GM12878 (cell line): ENCODE measurements at regions not wholly inside any gene's neighbourhood (a gene's known extent, or its start where the extent isn't known, plus 50 kb on each side); places are given as distances from the start of the nearest gene placed in this dataset.

Experiments used
- ATAC-seq: fragments of 200-7000 bp; cut with Tn5 transposase; 3 replicates; pipeline ENCODE4 v1.9.1; 2020; ENCODE audit warnings: mild to moderate bottlenecking, moderate library complexity
- BruUV-seq: library from RNA; stranded (reverse); fragments of 400-500 nt; replicated peaks from 2 replicates; lab custom pipeline; 2021; lab: Mats Ljungman, UMichigan
- CTCF ChIA-PET: fragments of 300-600 bp; sonication (Branson Sonifier 250); formaldehyde crosslinking; extraction: SDS; loops from one replicate; lab custom pipeline; 2021; ENCODE audit warnings: inconsistent platforms; lab: Yijun Ruan, JAX
- POLR2A ChIA-PET: fragments of 350-600 bp; formaldehyde crosslinking; extraction: SDS; loops from one replicate; lab custom pipeline; 2021; ENCODE audit warnings: inconsistent platforms; lab: Charles Lee
- RAD21 ChIA-PET: fragments of 300-600 bp; sonication (Branson Sonifier 250); formaldehyde crosslinking; loops from one replicate; lab custom pipeline; 2023; ENCODE audit warnings: antibody characterized with exemption; ENCODE audit not compliant: unreplicated experiment; lab: Charles Lee
- SMC1A ChIA-PET: fragments of 300-600 bp; sonication (Branson Sonifier 250); formaldehyde crosslinking; loops from one replicate; lab custom pipeline; 2023; ENCODE audit not compliant: unreplicated experiment, uncharacterized antibody; lab: Charles Lee
- DNase-seq: peaks from one replicate; pipeline ENCODE4 v3.0.0-alpha.2; 2011; ENCODE audit warnings: low read depth, low spot score
- FAIRE-seq: peaks from 3 replicates; lab custom pipeline; 2011; peaks lifted over from hg19 to GRCh38; lab: Jason Lieb, UNC
- H2AFZ ChIP-seq: 2 replicates; pipeline ENCODE4 v1.6.0; 2011; ENCODE audit warnings: low read depth, low read length, control low read depth; ENCODE audit not compliant: control insufficient read depth
- H3K27ac ChIP-seq: 2 replicates; pipeline ENCODE4 v1.5.1; 2011; ENCODE audit warnings: control low read depth; ENCODE audit not compliant: control insufficient read depth, insufficient read depth
- H3K27me3 ChIP-seq, 2 experiments: replicated peaks in 1 of 2; 2 replicates each; pipeline versions ENCODE4 v1.6.0 to v1.6.1; 2011; ENCODE audit warnings: low read length in 1 of 2; ENCODE audit not compliant: control insufficient read depth in 2 of 2, insufficient read depth in 2 of 2
- H3K36me3 ChIP-seq, 2 experiments: 2 replicates each; pipeline ENCODE4 v1.5.1; 2011; ENCODE audit warnings: low read length in 1 of 2; ENCODE audit not compliant: control insufficient read depth in 2 of 2, insufficient read depth in 2 of 2
- H3K4me1 ChIP-seq: 2 replicates; pipeline ENCODE4 v1.6.1; 2011; ENCODE audit warnings: mild to moderate bottlenecking, low read length, moderate library complexity, mixed read lengths; ENCODE audit not compliant: control insufficient read depth, insufficient read depth
- H3K4me2 ChIP-seq: 2 replicates; pipeline ENCODE4 v1.6.0; 2011; ENCODE audit warnings: control low read depth; ENCODE audit not compliant: control insufficient read depth, insufficient read depth
- H3K4me3 ChIP-seq: fragments of 200-600 bp; sonication (generic); 2 replicates; pipeline ENCODE4 v1.5.1; 2016
- H3K79me2 ChIP-seq: 2 replicates; pipeline ENCODE4 v1.6.0; 2011; ENCODE audit warnings: low read length; ENCODE audit not compliant: control insufficient read depth, insufficient read depth
- H3K9ac ChIP-seq: 2 replicates; pipeline ENCODE4 v1.8.0; 2011; ENCODE audit warnings: low read length, control low read depth, mixed read lengths; ENCODE audit not compliant: control insufficient read depth, insufficient read depth
- H3K9me3 ChIP-seq: replicated peaks from 3 replicates; pipeline ENCODE4 v1.5.1; 2011; ENCODE audit warnings: mild to moderate bottlenecking, low read length; ENCODE audit not compliant: control insufficient read depth, insufficient read depth
- H4K20me1 ChIP-seq: 2 replicates; pipeline ENCODE4 v1.6.0; 2011; ENCODE audit not compliant: control insufficient read depth, insufficient read depth
- MAX ChIP-seq: IDR thresholded peaks from 2 replicates; pipeline ENCODE4 v1.6.1; 2012; ENCODE audit warnings: low read depth, low read length, improper control_type of control experiment
- NFYA ChIP-seq: IDR thresholded peaks from 2 replicates; pipeline ENCODE4 v1.6.1; 2011; ENCODE audit warnings: low read depth, mild to moderate bottlenecking, low read length, improper control_type of control experiment, borderline replicate concordance
- SMAD1 ChIP-seq: fragments of 450-650 bp; IDR thresholded peaks from 2 replicates; pipeline ENCODE4 v1.6.1; 2018; ENCODE audit warnings: mild to moderate bottlenecking, low read depth; ENCODE audit not compliant: partially characterized antibody
- STAT1 ChIP-seq: fragments of 450-650 bp; conservative IDR thresholded peaks from 2 replicates; pipeline ENCODE4 v1.6.1; 2014; ENCODE audit warnings: antibody characterized with exemption, mild to moderate bottlenecking
- TAF1 ChIP-seq: IDR thresholded peaks from 2 replicates; pipeline ENCODE4 v1.6.1; 2011; ENCODE audit warnings: mild to moderate bottlenecking, low read depth, low read length, borderline replicate concordance
- ZBTB4 ChIP-seq: fragments of 450-650 bp; formaldehyde crosslinking; IDR thresholded peaks from 2 replicates; pipeline ENCODE4 v1.4.0; 2022; ENCODE audit warnings: mild to moderate bottlenecking, moderate library complexity
- WGBS: methylation state at CpG from one replicate; pipeline ENCODE4 v1.1.6; 2016; ENCODE audit warnings: low lambda C conversion rate; ENCODE audit not compliant: insufficient replicate concordance, insufficient coverage; ENCODE audit errors: missing lambda C conversion rate; 5-methylcytosine and 5-hydroxymethylcytosine counted together
- in situ Hi-C: fragments of 300-500 bp; cut with MboI; formaldehyde crosslinking; loops from 9 replicates; pipeline ENCODE4 v1.14.3; 2018; ENCODE audit warnings: mixed read lengths
- intact Hi-C: fragments of 100-400 bp; cut with micrococcal nuclease; formaldehyde crosslinking; loops from one replicate; pipeline ENCODE4 v1.14.2; 2022; ENCODE audit not compliant: unreplicated experiment
- TF ChIP-seq, protein P1 (sequence below): fragments of 450-650 bp; IDR thresholded peaks from 2 replicates; pipeline ENCODE4 v1.6.1; 2018; ENCODE audit warnings: mild to moderate bottlenecking, low read depth, moderate library complexity; ENCODE audit not compliant: partially characterized antibody

GRCh38 chr15:69537901-69538300, 85.3 kb downstream of the RPLP1 start (continued):
- no peak for TF ChIP-seq ZBTB4 (CRISPR knock-in tag)
- TF ChIP-seq STAT1 = no peak
- TF ChIP-seq NFYA = no peak
- TF ChIP-seq, protein P1, sequence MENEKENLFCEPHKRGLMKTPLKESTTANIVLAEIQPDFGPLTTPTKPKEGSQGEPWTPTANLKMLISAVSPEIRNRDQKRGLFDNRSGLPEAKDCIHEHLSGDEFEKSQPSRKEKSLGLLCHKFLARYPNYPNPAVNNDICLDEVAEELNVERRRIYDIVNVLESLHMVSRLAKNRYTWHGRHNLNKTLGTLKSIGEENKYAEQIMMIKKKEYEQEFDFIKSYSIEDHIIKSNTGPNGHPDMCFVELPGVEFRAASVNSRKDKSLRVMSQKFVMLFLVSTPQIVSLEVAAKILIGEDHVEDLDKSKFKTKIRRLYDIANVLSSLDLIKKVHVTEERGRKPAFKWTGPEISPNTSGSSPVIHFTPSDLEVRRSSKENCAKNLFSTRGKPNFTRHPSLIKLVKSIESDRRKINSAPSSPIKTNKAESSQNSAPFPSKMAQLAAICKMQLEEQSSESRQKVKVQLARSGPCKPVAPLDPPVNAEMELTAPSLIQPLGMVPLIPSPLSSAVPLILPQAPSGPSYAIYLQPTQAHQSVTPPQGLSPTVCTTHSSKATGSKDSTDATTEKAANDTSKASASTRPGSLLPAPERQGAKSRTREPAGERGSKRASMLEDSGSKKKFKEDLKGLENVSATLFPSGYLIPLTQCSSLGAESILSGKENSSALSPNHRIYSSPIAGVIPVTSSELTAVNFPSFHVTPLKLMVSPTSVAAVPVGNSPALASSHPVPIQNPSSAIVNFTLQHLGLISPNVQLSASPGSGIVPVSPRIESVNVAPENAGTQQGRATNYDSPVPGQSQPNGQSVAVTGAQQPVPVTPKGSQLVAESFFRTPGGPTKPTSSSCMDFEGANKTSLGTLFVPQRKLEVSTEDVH = no peak

DNA sequence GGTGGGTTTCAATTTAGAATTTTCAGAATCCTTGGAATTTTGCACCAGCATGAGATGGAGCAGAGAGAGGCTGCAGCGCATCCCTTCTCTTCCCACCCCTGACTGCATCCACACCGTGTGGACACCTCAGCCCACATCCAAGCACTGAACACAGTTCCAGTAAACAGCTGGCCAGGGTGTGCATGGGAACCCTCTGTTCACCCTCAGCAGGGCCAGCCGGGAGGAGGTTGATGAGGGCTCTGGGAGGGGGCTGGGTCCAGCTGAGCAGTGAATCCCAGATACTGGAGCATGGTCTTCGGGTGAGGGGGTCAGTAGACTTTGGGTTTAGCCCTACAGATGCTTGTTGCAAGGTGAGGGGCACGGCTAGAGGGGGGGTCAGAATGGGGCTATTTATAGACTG, 85.8 kb downstream of the RPLP1 start:
- H3K79me2 ChIP-seq = no peaks in the 10 kb centered on the region
- no peaks in the 10 kb centered on the region for H3K4me1 ChIP-seq
- in situ Hi-C loops = no loop called here
- no peak overlapping the region for H3K4me2 ChIP-seq
- H3K27ac ChIP-seq = no peak overlapping the region
- no peak overlapping the region for H3K9ac ChIP-seq
- POLR2A ChIA-PET = no interaction called here
- ATAC-seq = no peak
- no peaks in the 10 kb centered on the region; a peak in 2 of 4 replicates for H3K27me3 ChIP-seq
- SMC1A ChIA-PET = interaction anchor here (1.5 kb wide), 1 partner anchor 10 kb away, joined by 4 read pairs; no protein-coding TSS in a partner anchor
- TF ChIP-seq MAX = no peak
- TF ChIP-seq SMAD1 = no peak
- TF ChIP-seq ZBTB4 (CRISPR knock-in tag) = no peak
- TF ChIP-seq TAF1 = no peak
- TF ChIP-seq, all 136 proteins: peak for 0
- ChIA-PET CTCF (interaction anchor here (0.9 kb wide), 1 partner anchor 16 kb away, joined by 3 read pairs; no protein-coding TSS in a partner anchor), RAD21 (no interaction called here)
- no peak overlapping the region for H3K4me3 ChIP-seq
- no peaks in the 10 kb centered on the region for H3K9me3 ChIP-seq
- intact Hi-C loops = no loop called here
- H2AFZ ChIP-seq = no peak overlapping the region
- H3K36me3 ChIP-seq = no peaks in the 10 kb centered on the region
- BruUV-seq = no TSS peak
- no peaks in the 10 kb centered on the region for H4K20me1 ChIP-seq
- FAIRE-seq (no peak), DNase-seq (no peak)
- WGBS = 59% methylated on average over 5 of the region's 5 CpGs
